ENCODE measurements at regions not wholly inside any gene's neighbourhood (a gene's known extent, or its start where the extent isn't known, plus 50 kb on each side); places are given as distances from the start of the nearest gene placed in this dataset.

- TF ChIP-seq GATA2 (IDR thresholded peaks at IDR 0.05; ENCODE audit: low read depth, low read length) (no peak), GATA3 (IDR thresholded peaks at IDR 0.05; ENCODE audit: low read depth, low read length) (no peak)
These were observed 118.6 kb upstream of the ZNF608 start for GRCh38 chr5:124865066-124865465.

Data from SH-SY5Y (cell line).